ENCODE measurements at regions not wholly inside any gene's neighbourhood (a gene's known extent, or its start where the extent isn't known, plus 50 kb on each side); places are given as distances from the start of the nearest gene placed in this dataset.

- Histone ChIP-seq H3K9me3 (replicated peaks in 1 of 3) (no peaks in the 10 kb centered on the region), H3K4me1 (replicated peaks in 1 of 2) (no peaks in the 10 kb centered on the region), H3K4me3 (no peak overlapping the region), H3K36me3 (replicated peaks in 1 of 2) (no peaks in the 10 kb centered on the region), H3K27ac (no peak overlapping the region), H3K27me3 (no peaks in the 10 kb centered on the region)
- intact Hi-C loops (cut with DNase I), result loop anchor here in 1 of 2 donors (5.0 kb wide), 1 partner anchor 237 kb away; no protein-coding TSS in a partner anchor
- TF ChIP-seq CTCF (IDR thresholded peaks at IDR 0.05) (no peak), POLR2A (IDR thresholded peaks at IDR 0.05) (no peak)
- 60 to 71% (median 66%) methylated on average over 3 of the region's 3 CpGs for WGBS, 4 donors
- no peak for DNase-seq
These were observed 242.6 kb upstream of the ARID1B start for GRCh38 chr6:156534594-156534993.

- Histone ChIP-seq H3K27me3 (no peaks in the 10 kb centered on the region), H3K4me3 (no peak overlapping the region), H3K36me3 (replicated peaks in 1 of 2) (no peaks in the 10 kb centered on the region), H3K4me1 (replicated peaks in 1 of 2) (no peaks in the 10 kb centered on the region), H3K9me3 (replicated peaks in 1 of 3) (no peaks in the 10 kb centered on the region), H3K27ac (no peak overlapping the region)
- TF ChIP-seq POLR2A (IDR thresholded peaks at IDR 0.05) (no peak), CTCF (IDR thresholded peaks at IDR 0.05) (no peak)
- no peak for DNase-seq
- WGBS, 4 donors, result 74 to 87% (median 79%) methylated on average over 4 of the region's 4 CpGs
- intact Hi-C loops (cut with DNase I), result loop anchor here in 1 of 2 donors (5.0 kb wide), 1 partner anchor 237 kb away; no protein-coding TSS in a partner anchor
These were observed 243.2 kb upstream of the ARID1B start for GRCh38 chr6:156533872-156534524.

- WGBS, 4 donors, result 77 to 85% (median 81%) methylated on average over 7 of the region's 7 CpGs
- Histone ChIP-seq H3K27me3 (no peaks in the 10 kb centered on the region), H3K36me3 (replicated peaks in 1 of 2) (no peaks in the 10 kb centered on the region), H3K9me3 (replicated peaks in 1 of 3) (no peaks in the 10 kb centered on the region), H3K4me3 (no peak overlapping the region), H3K4me1 (replicated peaks in 1 of 2) (no peaks in the 10 kb centered on the region), H3K27ac (no peak overlapping the region)
- no peak for DNase-seq
- TF ChIP-seq POLR2A (IDR thresholded peaks at IDR 0.05) (no peak), CTCF (IDR thresholded peaks at IDR 0.05) (no peak)
- intact Hi-C loops (cut with DNase I), result no loop called here
These were observed 251.1 kb upstream of the ARID1B start for GRCh38 chr6:156526081-156526480.

- 74 to 81% (median 81%) methylated on average over 6 of the region's 6 CpGs for WGBS, 4 donors
- intact Hi-C loops (cut with DNase I), result no loop called here
- Histone ChIP-seq H3K4me1 (replicated peaks in 1 of 2) (no peaks in the 10 kb centered on the region), H3K4me3 (no peak overlapping the region), H3K36me3 (replicated peaks in 1 of 2) (no peaks in the 10 kb centered on the region), H3K9me3 (replicated peaks in 1 of 3) (no peaks in the 10 kb centered on the region), H3K27ac (no peak overlapping the region), H3K27me3 (no peaks in the 10 kb centered on the region)
- DNase-seq, result no peak
- TF ChIP-seq CTCF (IDR thresholded peaks at IDR 0.05), result no peak
- TF ChIP-seq POLR2A (IDR thresholded peaks at IDR 0.05), result no peak
These were observed 251.6 kb upstream of the ARID1B start for GRCh38 chr6:156525541-156525940.
